H1 (cell line): ENCODE measurements at regions not wholly inside any gene's neighbourhood (a gene's known extent, or its start where the extent isn't known, plus 50 kb on each side); places are given as distances from the start of the nearest gene placed in this dataset.

ENCODE experiments used
- CTCF ChIA-PET: fragments of 300-600 bp; sonication (Branson Sonifier 250); formaldehyde crosslinking; loops from one replicate; lab custom pipeline; 2021; ENCODE audit not compliant: partially characterized antibody; lab: Charles Lee
- POLR2A ChIA-PET: fragments of 300-600 bp; sonication (Branson Sonifier 250); formaldehyde crosslinking; loops from one replicate; lab custom pipeline; 2021; ENCODE audit warnings: inconsistent platforms; ENCODE audit not compliant: partially characterized antibody; lab: Charles Lee
- DNase-seq, 2 experiments: peaks; one replicate each; pipeline versions ENCODE4 v3.0.0 to v3.0.0-alpha.2; 2010 to 2022; ENCODE audit warnings: low spot score in 2 of 2, low read depth in 1 of 2, mixed read lengths in 1 of 2
- FAIRE-seq: peaks from 2 replicates; lab custom pipeline; 2011; peaks lifted over from hg19 to GRCh38; lab: Jason Lieb, UNC
- H2AFZ ChIP-seq: 2 replicates; pipeline ENCODE4 v1.8.1; 2012; ENCODE audit warnings: low read length, inconsistent platforms
- H2AK5ac ChIP-seq: 2 replicates; pipeline ENCODE4 v1.6.1; 2013; ENCODE audit warnings: low read depth, low read length
- H2BK120ac ChIP-seq: replicated peaks from 2 replicates; pipeline ENCODE3; 2013; ENCODE audit warnings: low read depth, low read length, inconsistent platforms
- H2BK12ac ChIP-seq: 2 replicates; pipeline ENCODE4 v1.6.1; 2013; ENCODE audit warnings: low read depth, low read length
- H2BK15ac ChIP-seq: 2 replicates; pipeline ENCODE4 v1.6.1; 2013; ENCODE audit warnings: low read length
- H2BK20ac ChIP-seq: 2 replicates; pipeline ENCODE4 v1.6.1; 2013; ENCODE audit warnings: low read length
- H2BK5ac ChIP-seq: 2 replicates; pipeline ENCODE4 v1.6.1; 2013; ENCODE audit warnings: low read depth, low read length
- H3K14ac ChIP-seq: 2 replicates; pipeline ENCODE4 v1.6.1; 2013; ENCODE audit warnings: inconsistent platforms; ENCODE audit not compliant: insufficient read length
- H3K18ac ChIP-seq: 2 replicates; pipeline ENCODE4 v1.6.1; 2013; ENCODE audit warnings: low read length; ENCODE audit errors: extremely low read depth
- H3K23ac ChIP-seq: 2 replicates; pipeline ENCODE4 v1.6.1; 2013; ENCODE audit warnings: inconsistent platforms; ENCODE audit not compliant: insufficient read length
- H3K23me2 ChIP-seq: 2 replicates; pipeline ENCODE4 v1.6.1; 2013; ENCODE audit warnings: low read depth, low read length
- H3K27ac ChIP-seq: 2 replicates; pipeline ENCODE4 v1.6.1; 2011; ENCODE audit warnings: low read depth, low read length, inconsistent platforms
- H3K27me3 ChIP-seq, 4 experiments: replicated peaks in 1 of 4; 1 replicate in 1 of 4; 2 replicates in 3 of 4; pipeline versions ENCODE4 v1.6.1 to v1.8.1; 2011 to 2013; ENCODE audit warnings: low read length in 3 of 4, mild to moderate bottlenecking in 3 of 4, inconsistent platforms in 2 of 4, mixed read lengths in 2 of 4, moderate library complexity in 1 of 4; ENCODE audit not compliant: control insufficient read depth in 3 of 4, insufficient read depth in 3 of 4; ENCODE audit errors: extremely low read depth in 1 of 4
- H3K36me3 ChIP-seq, 4 experiments: 2 replicates each; pipeline versions ENCODE4 v1.6.1 to v1.8.1; 2011 to 2013; ENCODE audit warnings: mild to moderate bottlenecking in 4 of 4, low read length in 3 of 4, moderate library complexity in 2 of 4, control low read depth in 1 of 4, inconsistent platforms in 1 of 4; ENCODE audit not compliant: insufficient read depth in 4 of 4, control insufficient read depth in 2 of 4
- H3K4ac ChIP-seq: replicated peaks from 2 replicates; pipeline ENCODE3; 2013; ENCODE audit warnings: low read length, low read depth, mixed read lengths, inconsistent platforms; ENCODE audit not compliant: insufficient read length
- H3K4me1 ChIP-seq, 4 experiments: replicated peaks in 1 of 4; 1 replicate in 1 of 4; 2 replicates in 3 of 4; pipeline versions ENCODE4 v1.6.1 to v1.8.1; 2011 to 2013; ENCODE audit warnings: low read length in 3 of 4, inconsistent platforms in 2 of 4, mixed read lengths in 1 of 4; ENCODE audit not compliant: insufficient read depth in 4 of 4, control insufficient read depth in 3 of 4
- H3K4me2 ChIP-seq, 2 experiments: 2 replicates each; pipeline versions ENCODE4 v1.6.1 to v1.8.1; 2011 to 2013; ENCODE audit warnings: low read depth in 2 of 2, low read length in 2 of 2, control low read depth in 1 of 2, inconsistent platforms in 1 of 2, mild to moderate bottlenecking in 1 of 2; ENCODE audit not compliant: insufficient read depth in 1 of 2
- H3K4me3 ChIP-seq, 4 experiments: fragments of 200-600, 300-600 bp in 1 of 4; sonication (generic), shearing (Covaris generic), sonication (Bioruptor Twin) in 1 of 4; 2 replicates each; pipeline versions ENCODE4 v1.5.1 to v1.8.1; 2011 to 2016; ENCODE audit warnings: low read length in 4 of 4, low read depth in 3 of 4, control low read depth in 2 of 4, inconsistent platforms in 2 of 4, mild to moderate bottlenecking in 2 of 4, mixed read lengths in 1 of 4, moderate library complexity in 1 of 4; ENCODE audit not compliant: insufficient read depth in 2 of 4; ENCODE audit errors: extremely low read depth in 1 of 4
- H3K56ac ChIP-seq: replicated peaks from 2 replicates; pipeline ENCODE3; 2013; ENCODE audit warnings: low read depth, mild to moderate bottlenecking, mixed read lengths, low read length, inconsistent platforms; ENCODE audit not compliant: insufficient read length
- H3K79me1 ChIP-seq: 2 replicates; pipeline ENCODE4 v1.6.1; 2013; ENCODE audit warnings: low read depth, low read length, control low read depth
- H3K79me2 ChIP-seq, 2 experiments: 2 replicates each; pipeline versions ENCODE4 v1.6.1 to v1.8.1; 2012 to 2013; ENCODE audit warnings: low read length in 2 of 2, mild to moderate bottlenecking in 2 of 2, inconsistent platforms in 1 of 2; ENCODE audit not compliant: insufficient read depth in 2 of 2, control insufficient read depth in 1 of 2
- H3K9ac ChIP-seq, 4 experiments: replicated peaks in 1 of 4; 1 replicate in 1 of 4; 2 replicates in 3 of 4; pipeline versions ENCODE4 v1.6.1 to v1.8.1; 2011 to 2013; ENCODE audit warnings: low read depth in 3 of 4, low read length in 3 of 4, control low read depth in 2 of 4, mild to moderate bottlenecking in 2 of 4, moderate library complexity in 2 of 4, inconsistent platforms in 1 of 4; ENCODE audit errors: extremely low read depth in 1 of 4
- H3K9me3 ChIP-seq, 2 experiments: 2 replicates each; pipeline versions ENCODE4 v1.6.1 to v1.8.1; 2012 to 2013; ENCODE audit warnings: mild to moderate bottlenecking in 2 of 2, moderate library complexity in 2 of 2, control low read depth in 1 of 2, inconsistent platforms in 1 of 2, low read depth in 1 of 2, low read length in 1 of 2, mixed read lengths in 1 of 2; ENCODE audit not compliant: insufficient read depth in 2 of 2
- H4K20me1 ChIP-seq, 2 experiments: replicated peaks in 1 of 2; 2 replicates each; pipeline versions ENCODE3 to v1.8.1; 2011 to 2013; ENCODE audit warnings: inconsistent platforms in 2 of 2, low read length in 2 of 2, mild to moderate bottlenecking in 1 of 2; ENCODE audit not compliant: insufficient read depth in 2 of 2, control insufficient read depth in 1 of 2
- H4K5ac ChIP-seq: 2 replicates; pipeline ENCODE4 v1.6.1; 2013; ENCODE audit warnings: low read length, low read depth, mixed read lengths, inconsistent platforms; ENCODE audit not compliant: insufficient read length
- H4K8ac ChIP-seq: 2 replicates; pipeline ENCODE4 v1.8.0; 2013; ENCODE audit warnings: mild to moderate bottlenecking, moderate library complexity, low read length, inconsistent platforms; ENCODE audit not compliant: insufficient read depth; ENCODE audit errors: extremely low read depth
- H4K91ac ChIP-seq: replicated peaks from 2 replicates; pipeline ENCODE3; 2013; ENCODE audit warnings: low read length, mixed read lengths, inconsistent platforms; ENCODE audit not compliant: insufficient read length
- CBX5 ChIP-seq: fragments of 300-800, 300-1000 bp; sonication (generic); IDR thresholded peaks from 2 replicates; pipeline ENCODE4 v1.7.1; 2016; ENCODE audit warnings: antibody characterized with exemption, low read length, low read depth
- CHD2 ChIP-seq: IDR thresholded peaks from 2 replicates; pipeline ENCODE4 v1.6.1; 2012; ENCODE audit warnings: low read length, improper control_type of control experiment
- NRF1 ChIP-seq: IDR thresholded peaks from 2 replicates; pipeline ENCODE4 v1.6.1; 2011; ENCODE audit warnings: mild to moderate bottlenecking, low read depth, low read length, improper control_type of control experiment
- RAD21 ChIP-seq, 2 experiments: IDR thresholded peaks in 1 of 2; conservative IDR thresholded peaks in 1 of 2; 2 replicates each; pipeline ENCODE4 v1.6.1; 2011; ENCODE audit warnings: low read depth in 2 of 2, low read length in 2 of 2, improper control_type of control experiment in 1 of 2, inconsistent platforms in 1 of 2, mild to moderate bottlenecking in 1 of 2, moderate library complexity in 1 of 2
- RNF2 ChIP-seq: fragments of 200-900, 300-1000 bp; sonication (generic); IDR thresholded peaks from 2 replicates; pipeline ENCODE4 v1.7.1; 2016; ENCODE audit warnings: borderline replicate concordance, low read depth, mild to moderate bottlenecking, antibody characterized with exemption, low read length; ENCODE audit not compliant: poor library complexity, severe bottlenecking; ENCODE audit errors: missing control alignments
- WGBS, 2 experiments: shearing (Covaris generic) in 1 of 2; methylation state at CpG; one replicate each; pipeline versions ENCODE4 v1.1.6 to v1.1.7; 2013 to 2015; ENCODE audit warnings: low lambda C conversion rate in 2 of 2, mixed read lengths in 2 of 2, inconsistent platforms in 1 of 2, low coverage in 1 of 2, missing lambda C conversion rate in 1 of 2; ENCODE audit not compliant: insufficient replicate concordance in 2 of 2, insufficient coverage in 1 of 2, insufficient read length in 1 of 2; ENCODE audit errors: extremely low coverage in 1 of 2, missing lambda C conversion rate in 1 of 2; 5-methylcytosine and 5-hydroxymethylcytosine counted together

- no peak overlapping the region for H2BK15ac ChIP-seq
- no peak overlapping the region for H3K27ac ChIP-seq
- no peak overlapping the region for H3K4ac ChIP-seq
- H4K8ac ChIP-seq: no peak overlapping the region
- no peak overlapping the region for H2BK12ac ChIP-seq
- no peak overlapping the region for H4K5ac ChIP-seq
- DNase-seq (no peak), FAIRE-seq (no peak)
- H4K20me1 ChIP-seq: no peaks in the 10 kb centered on the region
- no peak overlapping the region for H2AK5ac ChIP-seq
- no peak overlapping the region for H2BK5ac ChIP-seq
- H2BK120ac ChIP-seq: no peak overlapping the region
- H2BK20ac ChIP-seq: no peak overlapping the region
- WGBS, 2 experiments: 92% methylated on average over 5 of the region's 5 CpGs; no CpG with 5 or more reads in 1 of the 2 experiments
- H4K91ac ChIP-seq: no peak overlapping the region
- no peaks in the 10 kb centered on the region for H3K36me3 ChIP-seq
- H3K4me2 ChIP-seq: no peak overlapping the region
- no peaks in the 10 kb centered on the region for H3K4me1 ChIP-seq
- no peak for TF ChIP-seq CBX5
- no peak for TF ChIP-seq NRF1
- no peak for TF ChIP-seq CHD2
- TF ChIP-seq RNF2: no peak
- TF ChIP-seq RAD21 (IDR thresholded peaks at IDR 0.05 in 1 of 2, conservative IDR thresholded peaks at IDR 0.05 in 1 of 2; ENCODE audit: low read depth in 2 of 2, low read length in 2 of 2): no peak
- no peak overlapping the region for H3K4me3 ChIP-seq
- no peak overlapping the region for H3K18ac ChIP-seq
- no peaks in the 10 kb centered on the region for H3K79me2 ChIP-seq
- H3K23ac ChIP-seq: no peak overlapping the region
- H3K9ac ChIP-seq: no peak overlapping the region
- no peaks in the 10 kb centered on the region for H3K79me1 ChIP-seq
- POLR2A ChIA-PET: no interaction called here
- H3K14ac ChIP-seq: no peak overlapping the region
- no peak overlapping the region for H2AFZ ChIP-seq
- H3K9me3 ChIP-seq: no peaks in the 10 kb centered on the region
- H3K56ac ChIP-seq: no peak overlapping the region
- H3K27me3 ChIP-seq: no peaks in the 10 kb centered on the region
- H3K23me2 ChIP-seq: no peaks in the 10 kb centered on the region
- CTCF ChIA-PET: no interaction called here
Observed at GRCh38 chr13:57991041-57991440, 359.5 kb downstream of the PCDH17 start.
